Calu3 (cell line): ENCODE measurements at regions not wholly inside any gene's neighbourhood (a gene's known extent, or its start where the extent isn't known, plus 50 kb on each side); places are given as distances from the start of the nearest gene placed in this dataset.

Experiments used
- BruUV-seq: library from RNA; stranded (reverse); fragments of 400-500 nt; replicated peaks from 2 replicates; lab custom pipeline; 2021; lab: Mats Ljungman, UMichigan
- CTCF ChIA-PET: fragments of 300-600 bp; sonication (Branson Sonifier 250); formaldehyde crosslinking; loops from one replicate; lab custom pipeline; 2022; ENCODE audit warnings: antibody characterized with exemption; lab: Charles Lee
- DNase-seq: peaks from one replicate; pipeline ENCODE4 v3.0.0; 2022
- H3K27ac Mint-ChIP-seq: one replicate; pipeline ENCODE4 v1.8.0; 2022; ENCODE audit warnings: mixed read lengths; ENCODE audit not compliant: unreplicated experiment
- H3K27me3 Mint-ChIP-seq: one replicate; pipeline ENCODE4 v1.8.0; 2022; ENCODE audit warnings: mixed read lengths; ENCODE audit not compliant: unreplicated experiment
- H3K36me3 Mint-ChIP-seq: one replicate; pipeline ENCODE4 v1.8.0; 2022; ENCODE audit warnings: mild to moderate bottlenecking, moderate library complexity, mixed read lengths; ENCODE audit not compliant: insufficient read depth, unreplicated experiment
- H3K4me1 Mint-ChIP-seq: one replicate; pipeline ENCODE4 v1.8.0; 2022; ENCODE audit warnings: mild to moderate bottlenecking, low read depth, mixed read lengths; ENCODE audit not compliant: unreplicated experiment
- H3K4me3 Mint-ChIP-seq: one replicate; pipeline ENCODE4 v1.8.0; 2022; ENCODE audit warnings: mild to moderate bottlenecking, low read depth, moderate library complexity, mixed read lengths; ENCODE audit not compliant: unreplicated experiment
- H3K9me3 Mint-ChIP-seq: one replicate; pipeline ENCODE4 v1.8.0; 2022; ENCODE audit warnings: low read depth, mixed read lengths; ENCODE audit not compliant: unreplicated experiment
- intact Hi-C: fragments of 100-400 bp; cut with micrococcal nuclease; formaldehyde crosslinking; loops from one replicate; pipeline ENCODE4 v1.10.0; 2022; ENCODE audit not compliant: unreplicated experiment
- TF ChIP-seq, protein P1 (sequence below): fragments of 200-600 bp; IDR thresholded peaks from one replicate; pipeline ENCODE4 v1.8.0; 2022; ENCODE audit warnings: antibody characterized with exemption; ENCODE audit not compliant: unreplicated experiment

DNA sequence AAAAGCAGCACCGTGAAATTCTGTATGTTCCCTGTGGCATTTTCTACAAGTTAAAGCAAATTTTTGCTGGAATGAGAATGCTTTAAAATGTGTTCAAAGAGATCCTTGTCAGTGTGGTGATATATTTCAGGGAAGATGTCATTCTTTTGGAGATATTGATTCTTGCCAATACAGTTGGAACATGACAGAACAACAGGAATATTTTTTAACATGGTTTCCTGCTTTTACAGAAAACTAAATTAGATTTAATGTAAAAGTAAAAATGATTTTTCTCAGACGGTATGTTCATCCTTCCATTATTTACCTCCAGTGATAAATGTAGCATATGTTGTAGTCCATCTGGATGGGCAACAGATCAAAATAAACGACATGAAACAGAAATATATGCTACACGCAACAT lies 474.8 kb downstream of the TMA16 start:
- Mint-ChIP-seq H3K27me3 (no peaks in the 10 kb centered on the region), H3K9me3 (no peaks in the 10 kb centered on the region), H3K4me3 (no peak overlapping the region), H3K36me3 (no peaks in the 10 kb centered on the region), H3K27ac (no peak overlapping the region), H3K4me1 (no peaks in the 10 kb centered on the region)
- no peak for DNase-seq
- CTCF ChIA-PET = no interaction called here
- intact Hi-C loops = no loop called here
- BruUV-seq = no TSS peak
- TF ChIP-seq, protein P1, sequence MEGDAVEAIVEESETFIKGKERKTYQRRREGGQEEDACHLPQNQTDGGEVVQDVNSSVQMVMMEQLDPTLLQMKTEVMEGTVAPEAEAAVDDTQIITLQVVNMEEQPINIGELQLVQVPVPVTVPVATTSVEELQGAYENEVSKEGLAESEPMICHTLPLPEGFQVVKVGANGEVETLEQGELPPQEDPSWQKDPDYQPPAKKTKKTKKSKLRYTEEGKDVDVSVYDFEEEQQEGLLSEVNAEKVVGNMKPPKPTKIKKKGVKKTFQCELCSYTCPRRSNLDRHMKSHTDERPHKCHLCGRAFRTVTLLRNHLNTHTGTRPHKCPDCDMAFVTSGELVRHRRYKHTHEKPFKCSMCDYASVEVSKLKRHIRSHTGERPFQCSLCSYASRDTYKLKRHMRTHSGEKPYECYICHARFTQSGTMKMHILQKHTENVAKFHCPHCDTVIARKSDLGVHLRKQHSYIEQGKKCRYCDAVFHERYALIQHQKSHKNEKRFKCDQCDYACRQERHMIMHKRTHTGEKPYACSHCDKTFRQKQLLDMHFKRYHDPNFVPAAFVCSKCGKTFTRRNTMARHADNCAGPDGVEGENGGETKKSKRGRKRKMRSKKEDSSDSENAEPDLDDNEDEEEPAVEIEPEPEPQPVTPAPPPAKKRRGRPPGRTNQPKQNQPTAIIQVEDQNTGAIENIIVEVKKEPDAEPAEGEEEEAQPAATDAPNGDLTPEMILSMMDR = no peak

DNA sequence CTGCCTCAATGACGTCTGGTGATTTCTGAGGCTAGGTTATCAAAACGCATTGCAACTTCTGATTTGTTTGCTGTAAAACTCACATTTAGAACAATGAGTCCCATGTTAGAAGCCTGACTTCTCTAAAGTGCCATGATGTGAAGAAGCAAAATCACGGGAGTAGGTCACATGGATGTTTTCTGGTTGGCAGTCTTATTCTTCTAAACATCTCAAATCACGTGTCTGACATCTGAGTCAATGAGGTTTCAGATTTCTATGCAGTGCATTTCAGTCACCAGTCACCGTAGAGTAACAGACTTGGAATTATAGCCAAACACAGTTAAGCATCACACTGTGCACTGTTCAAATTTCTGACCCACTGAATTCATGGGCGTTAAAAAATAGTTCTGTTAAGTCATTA lies 482.1 kb downstream of the TMA16 start:
- intact Hi-C loops = no loop called here
- H3K27me3 Mint-ChIP-seq = no peaks in the 10 kb centered on the region
- no peaks in the 10 kb centered on the region for H3K36me3 Mint-ChIP-seq
- no peak overlapping the region for H3K4me3 Mint-ChIP-seq
- no peaks in the 10 kb centered on the region for H3K9me3 Mint-ChIP-seq
- no peaks in the 10 kb centered on the region for H3K4me1 Mint-ChIP-seq
- BruUV-seq = no TSS peak
- TF ChIP-seq, protein P1 = no peak
- no peak overlapping the region for H3K27ac Mint-ChIP-seq
- CTCF ChIA-PET = no interaction called here
- DNase-seq = no peak

DNA sequence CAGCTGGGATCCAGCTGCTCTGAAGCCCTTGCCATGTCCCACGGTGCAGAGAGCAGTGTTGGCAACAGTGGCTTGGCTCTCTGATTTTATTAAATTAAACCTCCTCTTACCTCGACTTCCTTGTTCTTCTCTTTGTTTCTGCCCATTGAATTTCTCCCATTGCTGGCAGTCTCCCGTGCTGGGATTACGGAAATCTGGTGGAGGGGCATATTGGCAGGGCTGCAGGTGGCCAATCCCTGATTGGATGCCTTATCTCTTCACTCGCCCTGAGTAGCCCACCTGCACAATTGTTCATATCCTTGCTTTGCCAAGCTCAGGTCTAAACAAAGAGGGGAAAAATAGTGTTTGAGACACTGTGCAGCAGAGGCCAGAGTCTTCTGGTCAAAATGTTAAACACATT lies 493.9 kb downstream of the TMA16 start:
- no TSS peak for BruUV-seq
- intact Hi-C loops = no loop called here
- DNase-seq = no peak
- no peak overlapping the region for H3K27ac Mint-ChIP-seq
- no peaks in the 10 kb centered on the region for H3K9me3 Mint-ChIP-seq
- H3K27me3 Mint-ChIP-seq = no peaks in the 10 kb centered on the region
- TF ChIP-seq, protein P1 = no peak
- no peaks in the 10 kb centered on the region for H3K36me3 Mint-ChIP-seq
- H3K4me1 Mint-ChIP-seq = no peaks in the 10 kb centered on the region
- no peak overlapping the region for H3K4me3 Mint-ChIP-seq
- CTCF ChIA-PET = no interaction called here

DNA sequence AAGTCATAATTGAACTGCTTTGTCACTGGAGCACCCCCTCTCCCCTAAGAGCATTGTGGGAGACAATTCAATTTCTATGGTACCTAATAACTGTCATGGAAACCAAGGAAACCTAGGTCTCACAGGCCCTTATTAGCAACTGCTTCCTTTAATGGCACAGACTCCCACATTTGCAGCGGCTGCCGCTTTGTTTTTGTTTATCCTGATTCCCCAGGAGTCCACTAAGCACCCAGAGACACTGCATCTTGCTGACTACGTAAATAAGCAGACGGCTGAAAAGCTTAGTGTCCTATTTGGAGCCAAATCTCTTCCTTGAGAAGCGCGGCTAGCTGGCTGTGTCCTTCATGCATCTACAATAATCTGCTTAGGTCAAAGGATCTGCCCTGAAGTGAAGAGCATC lies 494.4 kb downstream of the TMA16 start:
- no peak for DNase-seq
- Mint-ChIP-seq H3K27ac (no peak overlapping the region), H3K9me3 (no peaks in the 10 kb centered on the region), H3K27me3 (no peaks in the 10 kb centered on the region), H3K4me3 (no peak overlapping the region), H3K4me1 (no peaks in the 10 kb centered on the region), H3K36me3 (no peaks in the 10 kb centered on the region)
- intact Hi-C loops = no loop called here
- TF ChIP-seq, protein P1 = no peak
- CTCF ChIA-PET = no interaction called here
- no TSS peak for BruUV-seq
